Uterus (tissue), 2 donors: ENCODE measurements at regions not wholly inside any gene's neighbourhood (a gene's known extent, or its start where the extent isn't known, plus 50 kb on each side); places are given as distances from the start of the nearest gene placed in this dataset.

ENCODE experiments used
- POLR2A ChIP-seq, 2 donors: fragments of 450-650 bp; IDR thresholded peaks; one replicate each; pipeline ENCODE4 v1.6.1; 2016; ENCODE audit warnings: antibody characterized with exemption in 2 of 2, mild to moderate bottlenecking in 1 of 2, moderate library complexity in 1 of 2
- TF ChIP-seq, protein P1 (sequence below), 4 experiments: fragments of 200-600 bp in 2 of 4; fragments of 450-650 bp in 2 of 4; sonication (generic) in 2 of 4; IDR thresholded peaks; one replicate each; pipeline ENCODE4 v1.5.1; 2016 to 2019; ENCODE audit warnings: antibody characterized with exemption in 4 of 4, mild to moderate bottlenecking in 2 of 4, moderate library complexity in 1 of 4

GRCh38 chr10:91150631-91151030, 69.8 kb upstream of the PCGF5 start:
- TF ChIP-seq, protein P1, sequence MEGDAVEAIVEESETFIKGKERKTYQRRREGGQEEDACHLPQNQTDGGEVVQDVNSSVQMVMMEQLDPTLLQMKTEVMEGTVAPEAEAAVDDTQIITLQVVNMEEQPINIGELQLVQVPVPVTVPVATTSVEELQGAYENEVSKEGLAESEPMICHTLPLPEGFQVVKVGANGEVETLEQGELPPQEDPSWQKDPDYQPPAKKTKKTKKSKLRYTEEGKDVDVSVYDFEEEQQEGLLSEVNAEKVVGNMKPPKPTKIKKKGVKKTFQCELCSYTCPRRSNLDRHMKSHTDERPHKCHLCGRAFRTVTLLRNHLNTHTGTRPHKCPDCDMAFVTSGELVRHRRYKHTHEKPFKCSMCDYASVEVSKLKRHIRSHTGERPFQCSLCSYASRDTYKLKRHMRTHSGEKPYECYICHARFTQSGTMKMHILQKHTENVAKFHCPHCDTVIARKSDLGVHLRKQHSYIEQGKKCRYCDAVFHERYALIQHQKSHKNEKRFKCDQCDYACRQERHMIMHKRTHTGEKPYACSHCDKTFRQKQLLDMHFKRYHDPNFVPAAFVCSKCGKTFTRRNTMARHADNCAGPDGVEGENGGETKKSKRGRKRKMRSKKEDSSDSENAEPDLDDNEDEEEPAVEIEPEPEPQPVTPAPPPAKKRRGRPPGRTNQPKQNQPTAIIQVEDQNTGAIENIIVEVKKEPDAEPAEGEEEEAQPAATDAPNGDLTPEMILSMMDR (IDR thresholded peaks at IDR 0.05): no peak
- no peak for TF ChIP-seq POLR2A (IDR thresholded peaks at IDR 0.05)
